Gastroesophageal sphincter (tissue), 4 donors: ENCODE measurements at regions not wholly inside any gene's neighbourhood (a gene's known extent, or its start where the extent isn't known, plus 50 kb on each side); places are given as distances from the start of the nearest gene placed in this dataset.

Experiments used
- ATAC-seq: fragments of 150-250 bp; one replicate; pipeline ENCODE4 v1.9.1; 2016; ENCODE audit warnings: mild to moderate bottlenecking, moderate library complexity
- H3K27ac ChIP-seq, 4 donors: fragments of 200-600 bp; sonication (generic) in 3 of 4; 1 replicate in 3 of 4; 2 replicates in 1 of 4; pipeline ENCODE4 v1.5.1; 2016 to 2019
- H3K27me3 ChIP-seq: fragments of 200-600 bp; sonication (generic); one replicate; pipeline ENCODE4 v1.5.1; 2019
- H3K36me3 ChIP-seq, 2 donors: fragments of 200-600 bp; sonication (generic); one replicate each; pipeline ENCODE4 v1.5.1; 2019; ENCODE audit warnings: control low read depth in 1 of 2
- H3K4me1 ChIP-seq, 3 donors: fragments of 200-600 bp; sonication (generic); 1 replicate in 2 of 3; 2 replicates in 1 of 3; pipeline ENCODE4 v1.5.1; 2016 to 2019; ENCODE audit warnings: control low read depth in 2 of 3
- H3K4me3 ChIP-seq, 2 donors: fragments of 200-600 bp; sonication (generic); one replicate each; pipeline ENCODE4 v1.5.1; 2019; ENCODE audit warnings: mild to moderate bottlenecking in 1 of 2, moderate library complexity in 1 of 2
- H3K9me3 ChIP-seq, 3 donors: fragments of 200-600 bp; sonication (generic); one replicate each; pipeline ENCODE4 v1.5.1; 2017 to 2019; ENCODE audit warnings: control low read depth in 2 of 3
- CTCF ChIP-seq, 4 experiments: fragments of 200-600 bp in 2 of 4; fragments of 450-650 bp in 2 of 4; sonication (generic) in 1 of 4; IDR thresholded peaks; one replicate each; pipeline ENCODE4 v1.5.1; 2017 to 2019; ENCODE audit warnings: antibody characterized with exemption in 4 of 4, mild to moderate bottlenecking in 2 of 4, moderate library complexity in 2 of 4
- EP300 ChIP-seq: sonication (generic); formaldehyde crosslinking; IDR thresholded peaks from one replicate; pipeline ENCODE4 v1.6.1; 2017; ENCODE audit warnings: antibody characterized with exemption, mild to moderate bottlenecking
- POLR2A ChIP-seq, 2 donors: fragments of 450-650 bp; IDR thresholded peaks; one replicate each; pipeline ENCODE4 v1.6.1; 2017; ENCODE audit warnings: antibody characterized with exemption in 2 of 2, mild to moderate bottlenecking in 2 of 2, moderate library complexity in 1 of 2
- POLR2AphosphoS5 ChIP-seq: sonication (generic); formaldehyde crosslinking; IDR thresholded peaks from one replicate; pipeline ENCODE4 v1.6.1; 2017; ENCODE audit warnings: antibody characterized with exemption
- WGBS, 2 donors: methylation state at CpG; one replicate each; pipeline ENCODE4 v1.1.5; 2018; ENCODE audit warnings: low coverage in 1 of 2; 5-methylcytosine and 5-hydroxymethylcytosine counted together

GRCh38 chr3:152611905-152612304 is 223.0 kb upstream of the P2RY1 start:
- Histone ChIP-seq H3K36me3 (no peaks in the 10 kb centered on the region), H3K4me1 (peaks cover 0 to 12% (median 0%) of the 10 kb centered on the region in 3 donors), H3K27me3 (no peaks in the 10 kb centered on the region), H3K4me3 (no peak overlapping the region), H3K9me3 (no peaks in the 10 kb centered on the region), H3K27ac (no peak overlapping the region)
- peak; percentile 36 for ATAC-seq
- TF ChIP-seq POLR2AphosphoS5 (no peak), CTCF (IDR thresholded peaks at IDR 0.05) (no peak), EP300 (no peak), POLR2A (IDR thresholded peaks at IDR 0.05) (no peak)

GRCh38 chr3:152613851-152614250 is 221.1 kb upstream of the P2RY1 start:
- Histone ChIP-seq H3K9me3 (no peaks in the 10 kb centered on the region), H3K4me3 (no peak overlapping the region), H3K36me3 (no peaks in the 10 kb centered on the region), H3K27me3 (no peaks in the 10 kb centered on the region), H3K27ac (no peak overlapping the region), H3K4me1 (peaks cover 0 to 12% (median 0%) of the 10 kb centered on the region in 3 donors)
- 25 to 63% methylated on average over 1 to 2 of the region's 2 CpGs for WGBS, 2 donors
- ATAC-seq: no peak
- TF ChIP-seq POLR2A (IDR thresholded peaks at IDR 0.05) (no peak), EP300 (no peak), CTCF (IDR thresholded peaks at IDR 0.05) (no peak), POLR2AphosphoS5 (no peak)

DNA sequence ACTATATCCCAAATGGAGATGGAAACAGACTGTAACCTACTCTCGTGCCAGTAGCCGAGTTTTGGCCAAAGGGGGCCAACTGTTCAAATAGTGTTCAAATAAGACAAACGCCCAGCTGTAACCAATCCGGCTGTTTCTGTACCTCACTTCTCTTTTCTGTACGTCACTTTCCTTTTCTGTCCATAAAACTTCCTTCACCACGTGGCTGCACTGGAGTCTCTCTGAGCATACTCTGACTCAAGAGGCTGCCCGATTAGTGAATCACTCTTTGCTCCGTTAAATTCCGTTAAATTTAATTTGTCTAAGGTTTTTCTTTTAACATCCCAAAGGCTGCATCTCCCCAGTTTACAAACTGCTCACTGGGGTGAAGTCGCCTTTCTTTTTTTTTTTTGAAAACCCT is 219.2 kb upstream of the P2RY1 start:
- 85% methylated on average over 10 of the region's 10 CpGs for WGBS, 2 donors
- no peaks in the 10 kb centered on the region for H3K9me3 ChIP-seq
- no peaks in the 10 kb centered on the region for H3K27me3 ChIP-seq
- TF ChIP-seq POLR2A (IDR thresholded peaks at IDR 0.05) (no peak), CTCF (IDR thresholded peaks at IDR 0.05) (no peak), POLR2AphosphoS5 (no peak), EP300 (no peak)
- H3K4me3 ChIP-seq: no peak overlapping the region
- no peak overlapping the region for H3K27ac ChIP-seq
- peaks cover 0 to 12% (median 0%) of the 10 kb centered on the region in 3 donors for H3K4me1 ChIP-seq
- no peak for ATAC-seq
- no peaks in the 10 kb centered on the region for H3K36me3 ChIP-seq

- TF ChIP-seq POLR2A (IDR thresholded peaks at IDR 0.05): no peak
- no peak for TF ChIP-seq POLR2AphosphoS5
- no peak for TF ChIP-seq EP300
- no peak for TF ChIP-seq CTCF (IDR thresholded peaks at IDR 0.05)
- Histone ChIP-seq H3K4me3 (no peak overlapping the region), H3K9me3 (no peaks in the 10 kb centered on the region), H3K27ac (no peak overlapping the region), H3K4me1 (peaks cover 0 to 9% (median 0%) of the 10 kb centered on the region in 3 donors), H3K36me3 (no peaks in the 10 kb centered on the region), H3K27me3 (no peaks in the 10 kb centered on the region)
- no peak for ATAC-seq
Observed at GRCh38 chr3:152617609-152618008, 217.3 kb upstream of the P2RY1 start.

GRCh38 chr3:152618529-152618928 is 216.4 kb upstream of the P2RY1 start:
- TF ChIP-seq POLR2AphosphoS5 (no peak), CTCF (IDR thresholded peaks at IDR 0.05) (no peak), POLR2A (IDR thresholded peaks at IDR 0.05) (no peak), EP300 (no peak)
- Histone ChIP-seq H3K4me1 (peaks cover 0 to 9% (median 0%) of the 10 kb centered on the region in 3 donors), H3K9me3 (no peaks in the 10 kb centered on the region), H3K36me3 (no peaks in the 10 kb centered on the region), H3K27ac (no peak overlapping the region), H3K4me3 (no peak overlapping the region), H3K27me3 (no peaks in the 10 kb centered on the region)
- WGBS, 2 donors: 78 to 100% methylated on average over 1 of the region's 1 CpG
- no peak for ATAC-seq
